ENCODE measurements at regions not wholly inside any gene's neighbourhood (a gene's known extent, or its start where the extent isn't known, plus 50 kb on each side); places are given as distances from the start of the nearest gene placed in this dataset.

GRCh38 chr13:63880705-63881104 lies 2465.1 kb upstream of the PCDH20 start (continued):
- no peak for TF ChIP-seq REST (IDR thresholded peaks at IDR 0.05; ENCODE audit: unreplicated experiment)
- TF ChIP-seq EZH2 (IDR thresholded peaks at IDR 0.05; ENCODE audit: low read depth, unreplicated experiment) = no peak
- no peak for TF ChIP-seq ZNF114 (CRISPR knock-in tag; IDR thresholded peaks at IDR 0.05)

DNA sequence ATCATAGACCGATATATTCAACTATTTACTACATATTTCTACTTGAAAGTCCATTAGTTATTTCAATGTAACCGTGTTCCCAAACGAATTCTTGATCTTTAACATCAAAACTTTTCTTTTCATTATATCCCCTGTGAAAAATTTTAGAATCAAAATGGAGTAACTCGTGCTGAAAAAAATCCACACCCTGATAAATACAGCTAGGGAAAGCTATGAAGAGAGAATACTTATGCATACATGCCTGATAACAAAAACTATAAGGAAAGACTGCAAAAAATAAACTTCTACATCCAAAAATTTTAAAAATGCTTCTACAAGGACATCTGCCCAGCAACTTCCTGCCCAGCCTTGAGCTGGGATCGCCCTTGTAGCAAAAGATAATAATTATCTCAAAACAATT lies 2458.3 kb upstream of the PCDH20 start:
- DNase-seq (ENCODE audit: low spot score) = no peak
- Histone ChIP-seq H3K27ac (ENCODE audit: low read depth) (no peak overlapping the region), H3K9me2 (ENCODE audit: insufficient read depth) (0 out of 2 replicates have a peak, but pooled peaks cover 2% of the 10 kb centered on the region), H2AFZ (no peak overlapping the region), H3F3A (replicated peaks; ENCODE audit: low read depth) (no peaks in the 10 kb centered on the region), H3K79me2 (replicated peaks; ENCODE audit: insufficient read depth) (no peaks in the 10 kb centered on the region), H3K27me3 (ENCODE audit: insufficient read depth) (no peaks in the 10 kb centered on the region), H3K36me3 (ENCODE audit: insufficient read depth) (no peaks in the 10 kb centered on the region), H3K4me3 (no peak overlapping the region), H3K4me2 (no peak overlapping the region), H3K4me1 (ENCODE audit: insufficient read depth) (no peaks in the 10 kb centered on the region), H4K20me1 (replicated peaks; ENCODE audit: insufficient read depth) (no peaks in the 10 kb centered on the region)
- ATAC-seq = no peak
- H3K27me3 Mint-ChIP-seq (ENCODE audit: insufficient read depth, low read depth, poor library complexity) = no peaks in the 10 kb centered on the region
- no peaks in the 10 kb centered on the region for H3K9me3 Mint-ChIP-seq
- no peak overlapping the region for H3K27ac Mint-ChIP-seq
- no peaks in the 10 kb centered on the region for H3K4me1 Mint-ChIP-seq
- no peaks in the 10 kb centered on the region for H3K36me3 Mint-ChIP-seq (ENCODE audit: low read depth)
- H3K4me3 Mint-ChIP-seq = no peak overlapping the region
- no peak for TF ChIP-seq REST (IDR thresholded peaks at IDR 0.05; ENCODE audit: unreplicated experiment)
- TF ChIP-seq NANOG (IDR thresholded peaks at IDR 0.05; ENCODE audit: borderline replicate concordance) = no peak
- no peak for TF ChIP-seq CREB1 (CRISPR knock-in tag; IDR thresholded peaks at IDR 0.05; ENCODE audit: low read depth)
- no peak for TF ChIP-seq POLR2AphosphoS5 (IDR thresholded peaks at IDR 0.05; ENCODE audit: low read depth)
- no peak for TF ChIP-seq ZNF462 (CRISPR knock-in tag; IDR thresholded peaks at IDR 0.05)
- TF ChIP-seq JUNB (IDR thresholded peaks at IDR 0.05; ENCODE audit: unreplicated experiment) = no peak
- TF ChIP-seq EZH2 (IDR thresholded peaks at IDR 0.05; ENCODE audit: low read depth, unreplicated experiment) = no peak
- TF ChIP-seq EZH2phosphoT487 (IDR thresholded peaks at IDR 0.05; ENCODE audit: unreplicated experiment) = no peak
- TF ChIP-seq ZNF114 (CRISPR knock-in tag; IDR thresholded peaks at IDR 0.05) = no peak
- no peak for TF ChIP-seq ZNF331 (CRISPR knock-in tag; IDR thresholded peaks at IDR 0.05; ENCODE audit: low read depth)
- no peak for TF ChIP-seq STAT1 (IDR thresholded peaks at IDR 0.05; ENCODE audit: unreplicated experiment)

Measured in GM23338 (cell line).